H1 (cell line): ENCODE measurements at regions not wholly inside any gene's neighbourhood (a gene's known extent, or its start where the extent isn't known, plus 50 kb on each side); places are given as distances from the start of the nearest gene placed in this dataset.
"Not testable (repeated sequence)": the region's sequence is repeated elsewhere in the genome, so short reads cannot be mapped to it uniquely, and the experiment has no call there.

ENCODE experiments used
- CTCF ChIA-PET: fragments of 300-600 bp; sonication (Branson Sonifier 250); formaldehyde crosslinking; loops from one replicate; lab custom pipeline; 2021; ENCODE audit not compliant: partially characterized antibody; lab: Charles Lee
- POLR2A ChIA-PET: fragments of 300-600 bp; sonication (Branson Sonifier 250); formaldehyde crosslinking; loops from one replicate; lab custom pipeline; 2021; ENCODE audit warnings: inconsistent platforms; ENCODE audit not compliant: partially characterized antibody; lab: Charles Lee
- DNase-seq, 2 experiments: peaks; one replicate each; pipeline versions ENCODE4 v3.0.0 to v3.0.0-alpha.2; 2010 to 2022; ENCODE audit warnings: low spot score in 2 of 2, low read depth in 1 of 2, mixed read lengths in 1 of 2
- FAIRE-seq: peaks from 2 replicates; lab custom pipeline; 2011; peaks lifted over from hg19 to GRCh38; lab: Jason Lieb, UNC
- H2AFZ ChIP-seq: 2 replicates; pipeline ENCODE4 v1.8.1; 2012; ENCODE audit warnings: low read length, inconsistent platforms
- H2AK5ac ChIP-seq: 2 replicates; pipeline ENCODE4 v1.6.1; 2013; ENCODE audit warnings: low read depth, low read length
- H2BK120ac ChIP-seq: replicated peaks from 2 replicates; pipeline ENCODE3; 2013; ENCODE audit warnings: low read depth, low read length, inconsistent platforms
- H2BK12ac ChIP-seq: 2 replicates; pipeline ENCODE4 v1.6.1; 2013; ENCODE audit warnings: low read depth, low read length
- H2BK15ac ChIP-seq: 2 replicates; pipeline ENCODE4 v1.6.1; 2013; ENCODE audit warnings: low read length
- H2BK20ac ChIP-seq: 2 replicates; pipeline ENCODE4 v1.6.1; 2013; ENCODE audit warnings: low read length
- H2BK5ac ChIP-seq: 2 replicates; pipeline ENCODE4 v1.6.1; 2013; ENCODE audit warnings: low read depth, low read length
- H3K14ac ChIP-seq: 2 replicates; pipeline ENCODE4 v1.6.1; 2013; ENCODE audit warnings: inconsistent platforms; ENCODE audit not compliant: insufficient read length
- H3K18ac ChIP-seq: 2 replicates; pipeline ENCODE4 v1.6.1; 2013; ENCODE audit warnings: low read length; ENCODE audit errors: extremely low read depth
- H3K23ac ChIP-seq: 2 replicates; pipeline ENCODE4 v1.6.1; 2013; ENCODE audit warnings: inconsistent platforms; ENCODE audit not compliant: insufficient read length
- H3K23me2 ChIP-seq: 2 replicates; pipeline ENCODE4 v1.6.1; 2013; ENCODE audit warnings: low read depth, low read length
- H3K27ac ChIP-seq: 2 replicates; pipeline ENCODE4 v1.6.1; 2011; ENCODE audit warnings: low read depth, low read length, inconsistent platforms
- H3K27me3 ChIP-seq, 4 experiments: replicated peaks in 1 of 4; 1 replicate in 1 of 4; 2 replicates in 3 of 4; pipeline versions ENCODE4 v1.6.1 to v1.8.1; 2011 to 2013; ENCODE audit warnings: low read length in 3 of 4, mild to moderate bottlenecking in 3 of 4, inconsistent platforms in 2 of 4, mixed read lengths in 2 of 4, moderate library complexity in 1 of 4; ENCODE audit not compliant: control insufficient read depth in 3 of 4, insufficient read depth in 3 of 4; ENCODE audit errors: extremely low read depth in 1 of 4
- H3K36me3 ChIP-seq, 4 experiments: 2 replicates each; pipeline versions ENCODE4 v1.6.1 to v1.8.1; 2011 to 2013; ENCODE audit warnings: mild to moderate bottlenecking in 4 of 4, low read length in 3 of 4, moderate library complexity in 2 of 4, control low read depth in 1 of 4, inconsistent platforms in 1 of 4; ENCODE audit not compliant: insufficient read depth in 4 of 4, control insufficient read depth in 2 of 4
- H3K4ac ChIP-seq: replicated peaks from 2 replicates; pipeline ENCODE3; 2013; ENCODE audit warnings: low read length, low read depth, mixed read lengths, inconsistent platforms; ENCODE audit not compliant: insufficient read length
- H3K4me1 ChIP-seq, 4 experiments: replicated peaks in 1 of 4; 1 replicate in 1 of 4; 2 replicates in 3 of 4; pipeline versions ENCODE4 v1.6.1 to v1.8.1; 2011 to 2013; ENCODE audit warnings: low read length in 3 of 4, inconsistent platforms in 2 of 4, mixed read lengths in 1 of 4; ENCODE audit not compliant: insufficient read depth in 4 of 4, control insufficient read depth in 3 of 4
- H3K4me2 ChIP-seq, 2 experiments: 2 replicates each; pipeline versions ENCODE4 v1.6.1 to v1.8.1; 2011 to 2013; ENCODE audit warnings: low read depth in 2 of 2, low read length in 2 of 2, control low read depth in 1 of 2, inconsistent platforms in 1 of 2, mild to moderate bottlenecking in 1 of 2; ENCODE audit not compliant: insufficient read depth in 1 of 2
- H3K4me3 ChIP-seq, 4 experiments: fragments of 200-600, 300-600 bp in 1 of 4; sonication (generic), shearing (Covaris generic), sonication (Bioruptor Twin) in 1 of 4; 2 replicates each; pipeline versions ENCODE4 v1.5.1 to v1.8.1; 2011 to 2016; ENCODE audit warnings: low read length in 4 of 4, low read depth in 3 of 4, control low read depth in 2 of 4, inconsistent platforms in 2 of 4, mild to moderate bottlenecking in 2 of 4, mixed read lengths in 1 of 4, moderate library complexity in 1 of 4; ENCODE audit not compliant: insufficient read depth in 2 of 4; ENCODE audit errors: extremely low read depth in 1 of 4
- H3K56ac ChIP-seq: replicated peaks from 2 replicates; pipeline ENCODE3; 2013; ENCODE audit warnings: low read depth, mild to moderate bottlenecking, mixed read lengths, low read length, inconsistent platforms; ENCODE audit not compliant: insufficient read length
- H3K79me1 ChIP-seq: 2 replicates; pipeline ENCODE4 v1.6.1; 2013; ENCODE audit warnings: low read depth, low read length, control low read depth
- H3K79me2 ChIP-seq, 2 experiments: 2 replicates each; pipeline versions ENCODE4 v1.6.1 to v1.8.1; 2012 to 2013; ENCODE audit warnings: low read length in 2 of 2, mild to moderate bottlenecking in 2 of 2, inconsistent platforms in 1 of 2; ENCODE audit not compliant: insufficient read depth in 2 of 2, control insufficient read depth in 1 of 2
- H3K9ac ChIP-seq, 4 experiments: replicated peaks in 1 of 4; 1 replicate in 1 of 4; 2 replicates in 3 of 4; pipeline versions ENCODE4 v1.6.1 to v1.8.1; 2011 to 2013; ENCODE audit warnings: low read depth in 3 of 4, low read length in 3 of 4, control low read depth in 2 of 4, mild to moderate bottlenecking in 2 of 4, moderate library complexity in 2 of 4, inconsistent platforms in 1 of 4; ENCODE audit errors: extremely low read depth in 1 of 4
- H3K9me3 ChIP-seq, 2 experiments: 2 replicates each; pipeline versions ENCODE4 v1.6.1 to v1.8.1; 2012 to 2013; ENCODE audit warnings: mild to moderate bottlenecking in 2 of 2, moderate library complexity in 2 of 2, control low read depth in 1 of 2, inconsistent platforms in 1 of 2, low read depth in 1 of 2, low read length in 1 of 2, mixed read lengths in 1 of 2; ENCODE audit not compliant: insufficient read depth in 2 of 2
- H4K20me1 ChIP-seq, 2 experiments: replicated peaks in 1 of 2; 2 replicates each; pipeline versions ENCODE3 to v1.8.1; 2011 to 2013; ENCODE audit warnings: inconsistent platforms in 2 of 2, low read length in 2 of 2, mild to moderate bottlenecking in 1 of 2; ENCODE audit not compliant: insufficient read depth in 2 of 2, control insufficient read depth in 1 of 2
- H4K5ac ChIP-seq: 2 replicates; pipeline ENCODE4 v1.6.1; 2013; ENCODE audit warnings: low read length, low read depth, mixed read lengths, inconsistent platforms; ENCODE audit not compliant: insufficient read length
- H4K8ac ChIP-seq: 2 replicates; pipeline ENCODE4 v1.8.0; 2013; ENCODE audit warnings: mild to moderate bottlenecking, moderate library complexity, low read length, inconsistent platforms; ENCODE audit not compliant: insufficient read depth; ENCODE audit errors: extremely low read depth
- H4K91ac ChIP-seq: replicated peaks from 2 replicates; pipeline ENCODE3; 2013; ENCODE audit warnings: low read length, mixed read lengths, inconsistent platforms; ENCODE audit not compliant: insufficient read length
- WGBS, 2 experiments: shearing (Covaris generic) in 1 of 2; methylation state at CpG; one replicate each; pipeline versions ENCODE4 v1.1.6 to v1.1.7; 2013 to 2015; ENCODE audit warnings: low lambda C conversion rate in 2 of 2, mixed read lengths in 2 of 2, inconsistent platforms in 1 of 2, low coverage in 1 of 2, missing lambda C conversion rate in 1 of 2; ENCODE audit not compliant: insufficient replicate concordance in 2 of 2, insufficient coverage in 1 of 2, insufficient read length in 1 of 2; ENCODE audit errors: extremely low coverage in 1 of 2, missing lambda C conversion rate in 1 of 2; 5-methylcytosine and 5-hydroxymethylcytosine counted together

DNA sequence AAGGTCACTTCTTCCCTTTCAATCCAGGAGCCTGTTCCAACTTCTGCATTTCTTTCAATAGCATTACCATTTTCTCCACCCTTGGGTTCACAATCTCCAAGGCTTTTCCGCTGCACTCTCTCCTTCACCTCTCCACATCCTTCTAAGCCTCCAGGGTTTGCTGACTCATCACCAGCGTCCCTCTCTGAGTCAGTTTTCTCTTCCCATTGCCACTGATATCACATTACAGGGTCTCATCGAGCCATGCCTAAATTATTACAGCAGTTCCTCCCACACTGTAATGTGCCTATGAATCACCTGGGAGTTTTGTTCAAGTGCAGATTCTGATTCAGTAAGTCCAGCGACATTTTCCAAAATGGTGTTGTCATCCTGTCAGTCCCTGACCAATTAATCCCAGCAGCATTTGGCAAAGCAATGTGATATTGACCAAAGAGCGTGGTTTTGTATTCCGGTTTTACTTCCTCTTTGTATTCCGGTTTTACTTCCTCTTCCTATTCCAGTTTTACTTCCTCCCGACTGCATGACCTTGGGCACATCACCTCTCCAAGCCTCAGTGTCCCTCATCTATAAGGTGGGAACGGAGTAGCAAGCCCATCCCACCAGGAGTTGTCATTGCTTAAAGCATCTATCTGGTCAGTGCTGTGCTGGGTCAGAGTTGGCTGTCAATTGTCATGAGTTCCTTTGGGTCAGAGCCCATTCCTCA, 208.3 kb upstream of the NBPF12 start:
- H3K79me2 ChIP-seq, H3K4me1 ChIP-seq, H2BK120ac ChIP-seq, H3K23me2 ChIP-seq, H3K36me3 ChIP-seq, H2AFZ ChIP-seq, H4K5ac ChIP-seq, H2BK15ac ChIP-seq, H3K18ac ChIP-seq, H3K56ac ChIP-seq, H4K8ac ChIP-seq, H3K23ac ChIP-seq, H3K9ac ChIP-seq, FAIRE-seq, H3K4me3 ChIP-seq, H2BK5ac ChIP-seq, H3K27me3 ChIP-seq, H3K4me2 ChIP-seq, H3K4ac ChIP-seq, POLR2A ChIA-PET, H2AK5ac ChIP-seq, H3K27ac ChIP-seq, CTCF ChIA-PET, DNase-seq, H4K20me1 ChIP-seq, H3K9me3 ChIP-seq, H4K91ac ChIP-seq, H3K14ac ChIP-seq, H3K79me1 ChIP-seq, H2BK12ac ChIP-seq, H2BK20ac ChIP-seq: not testable (repeated sequence)
- 85% methylated on average over 3 of the region's 9 CpGs; no CpG with 5 or more reads in 1 of the 2 experiments for WGBS, 2 experiments

- H2AFZ ChIP-seq, H3K4me2 ChIP-seq, H3K23me2 ChIP-seq, H2AK5ac ChIP-seq, H3K9me3 ChIP-seq, H2BK120ac ChIP-seq, POLR2A ChIA-PET, H3K4me3 ChIP-seq, H3K79me1 ChIP-seq, H2BK15ac ChIP-seq, H3K18ac ChIP-seq, H2BK5ac ChIP-seq, DNase-seq, H3K36me3 ChIP-seq, H3K4ac ChIP-seq, H3K14ac ChIP-seq, H4K20me1 ChIP-seq, H3K4me1 ChIP-seq, FAIRE-seq, CTCF ChIA-PET, H3K23ac ChIP-seq, H3K79me2 ChIP-seq, H4K8ac ChIP-seq, H3K9ac ChIP-seq, H3K27ac ChIP-seq, H4K5ac ChIP-seq, H3K56ac ChIP-seq, H4K91ac ChIP-seq, H2BK12ac ChIP-seq, H3K27me3 ChIP-seq, H2BK20ac ChIP-seq: not testable (repeated sequence)
- no CpG with 5 or more reads among the region's 1 CpG for WGBS, 2 experiments
These were observed 223.1 kb upstream of the NBPF12 start for GRCh38 chr1:146715054-146715453.
